ENCODE measurements at regions not wholly inside any gene's neighbourhood (a gene's known extent, or its start where the extent isn't known, plus 50 kb on each side); places are given as distances from the start of the nearest gene placed in this dataset.

DNA sequence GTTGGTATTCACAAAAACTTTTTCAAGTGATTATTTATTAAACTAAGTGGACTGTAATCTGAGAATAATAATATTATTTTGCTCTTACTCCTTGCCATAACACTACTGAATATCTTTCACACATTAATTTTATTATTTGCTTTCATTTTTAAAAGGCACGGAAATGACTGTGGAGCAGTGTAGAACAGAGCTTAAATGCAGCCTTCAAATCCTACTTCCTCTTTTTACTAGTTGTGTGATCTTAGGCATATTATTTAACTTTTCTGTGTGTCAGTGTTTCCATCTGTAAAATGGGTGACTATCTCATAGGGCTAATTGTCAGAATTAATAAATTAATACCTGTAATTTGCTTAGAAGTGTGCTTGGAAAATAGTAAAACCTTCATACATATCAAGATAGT is 55.5 kb upstream of the SLC8A1 start:
- DNase-seq: no peak

DNA sequence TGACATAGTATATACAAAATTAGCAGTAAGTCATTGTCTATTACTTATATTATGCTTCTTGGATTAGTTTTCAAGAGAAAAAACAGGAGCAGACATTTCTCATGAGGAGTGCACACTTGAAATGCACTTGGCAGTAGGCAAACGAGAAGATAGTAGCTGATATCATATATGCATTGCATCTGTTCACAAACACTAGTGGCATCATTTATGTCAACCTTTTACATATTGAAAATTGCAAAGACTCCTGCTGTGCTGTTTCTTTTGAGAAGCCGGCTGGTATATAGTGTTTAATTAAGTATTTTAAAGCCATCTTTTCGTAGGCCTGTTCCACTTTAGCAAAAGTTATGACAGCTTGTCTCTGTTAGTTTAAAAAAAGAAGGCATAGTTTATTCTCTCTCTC is 58.4 kb upstream of the SLC8A1 start:
- DNase-seq: no peak

DNA sequence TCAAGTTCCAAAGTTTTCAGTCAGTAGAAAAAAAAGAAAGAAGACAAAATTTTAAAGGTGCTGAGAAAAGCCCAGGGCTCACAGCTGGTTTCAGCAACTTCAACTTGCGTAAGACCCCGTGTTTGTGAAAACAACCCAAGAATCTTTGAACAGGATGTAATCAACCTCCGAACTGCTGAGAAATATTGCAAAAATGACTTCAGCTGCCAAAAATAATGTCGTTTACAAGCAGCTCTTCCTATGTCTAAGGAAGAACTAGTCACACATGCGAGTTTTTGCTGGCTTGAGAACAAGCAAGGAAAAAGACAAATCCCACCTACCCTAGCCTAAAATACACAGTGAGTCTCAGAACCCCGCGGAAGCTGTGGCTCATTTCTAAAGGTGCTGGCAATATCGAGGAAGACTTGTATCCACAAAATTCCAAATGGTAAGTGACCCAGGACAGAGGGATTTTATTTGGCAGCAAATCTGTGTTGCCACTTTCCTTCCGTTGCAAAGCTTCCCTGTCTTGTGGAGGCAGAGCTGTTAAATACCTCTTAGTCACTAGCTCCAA is 59.8 kb upstream of the SLC8A1 start:
- DNase-seq: peak; percentile 26

DNA sequence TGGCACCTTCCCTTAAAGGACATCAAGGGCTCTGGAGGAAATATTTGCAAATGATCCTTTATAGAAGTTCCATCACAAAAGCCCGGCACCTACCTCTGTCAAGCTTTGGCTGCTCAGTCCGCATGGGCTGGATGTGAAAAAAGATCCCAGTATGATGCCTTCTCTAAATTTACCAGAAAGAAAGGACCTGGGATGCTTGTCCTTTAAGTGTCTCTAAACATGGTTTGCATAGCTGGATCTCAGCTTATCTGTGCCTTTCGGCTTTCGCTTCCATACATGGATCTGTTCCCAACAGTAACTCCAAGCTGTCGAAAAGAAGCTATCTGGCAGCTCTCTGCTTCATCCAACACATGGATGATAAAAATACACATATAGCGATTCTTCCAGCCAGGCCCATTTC is 60.4 kb upstream of the SLC8A1 start:
- no peak for DNase-seq

DNA sequence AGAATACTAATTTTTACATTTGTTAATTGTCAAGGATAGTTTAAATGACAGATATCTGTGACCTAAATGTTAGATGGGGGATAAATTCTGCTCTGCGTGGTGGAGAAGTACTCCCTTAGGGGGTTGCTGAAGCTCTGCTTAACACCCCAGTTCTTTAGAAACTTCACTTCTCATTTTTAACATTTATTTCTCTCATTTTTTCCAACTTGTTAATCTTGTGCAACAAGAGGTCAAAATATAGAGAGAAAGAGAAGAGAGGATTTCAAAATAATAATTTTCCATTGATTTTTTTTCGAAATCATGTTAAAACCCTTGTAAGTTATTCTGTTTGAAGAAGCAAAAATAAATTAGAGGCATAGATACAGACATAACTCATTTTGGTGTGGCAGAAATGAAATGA is 61.3 kb upstream of the SLC8A1 start:
- DNase-seq: no peak

DNA sequence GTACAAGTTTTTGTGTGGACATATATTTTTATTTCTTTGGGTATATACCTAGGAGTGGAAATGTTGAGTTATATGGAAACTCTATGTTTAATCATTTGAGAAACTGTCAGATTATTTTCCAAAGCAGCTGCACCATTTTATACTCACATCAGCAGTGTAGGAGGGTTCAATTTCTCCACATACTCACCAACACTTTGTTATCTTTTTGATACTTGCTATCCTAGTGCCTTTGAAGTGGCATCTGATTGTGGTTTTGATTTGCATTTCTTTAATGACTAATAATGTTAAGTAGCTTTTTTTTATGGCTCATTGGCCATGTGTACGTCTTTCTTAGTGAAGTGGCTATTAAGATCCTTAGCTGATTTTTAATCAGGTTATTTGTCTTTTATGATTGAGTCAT is 64.7 kb upstream of the SLC8A1 start:
- no peak for DNase-seq

DNA sequence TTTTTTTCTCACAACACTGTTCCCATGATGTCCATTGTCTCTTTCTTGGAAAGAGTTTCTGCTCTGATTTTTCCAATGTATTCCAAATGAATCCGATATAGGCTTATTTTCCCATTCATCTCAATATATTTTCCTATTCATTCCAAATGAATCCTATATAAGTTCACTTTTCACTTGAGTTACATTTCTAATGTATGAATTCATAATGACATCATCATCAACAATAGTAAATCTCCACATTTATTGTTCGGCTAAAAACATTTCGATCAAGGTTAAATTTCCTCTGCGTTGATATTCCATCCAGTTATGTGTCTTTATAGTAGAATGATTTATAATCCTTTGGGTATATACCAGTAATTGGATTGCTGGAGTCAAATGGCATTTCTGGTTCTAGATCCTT is 76.7 kb upstream of the SLC8A1 start:
- no peak for DNase-seq

DNA sequence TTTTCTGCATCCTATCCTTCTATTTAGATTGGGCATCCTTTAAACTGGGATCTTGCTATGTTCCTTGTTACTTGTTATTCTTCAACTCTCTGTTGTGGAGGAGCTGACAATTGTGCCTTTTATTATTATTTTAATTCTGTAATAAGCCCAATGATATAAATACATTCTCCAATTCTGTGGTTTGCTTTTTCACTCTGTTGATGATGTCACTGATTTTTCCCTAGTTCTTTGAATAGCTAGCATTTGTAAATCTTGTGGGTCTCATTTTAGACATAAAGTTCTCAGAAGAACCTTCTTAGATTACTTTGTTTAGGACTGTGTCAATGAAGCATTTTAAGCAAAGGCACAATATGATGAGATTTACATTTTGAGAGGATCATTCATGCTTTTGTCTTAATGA is 79.5 kb upstream of the SLC8A1 start:
- DNase-seq: no peak

DNA sequence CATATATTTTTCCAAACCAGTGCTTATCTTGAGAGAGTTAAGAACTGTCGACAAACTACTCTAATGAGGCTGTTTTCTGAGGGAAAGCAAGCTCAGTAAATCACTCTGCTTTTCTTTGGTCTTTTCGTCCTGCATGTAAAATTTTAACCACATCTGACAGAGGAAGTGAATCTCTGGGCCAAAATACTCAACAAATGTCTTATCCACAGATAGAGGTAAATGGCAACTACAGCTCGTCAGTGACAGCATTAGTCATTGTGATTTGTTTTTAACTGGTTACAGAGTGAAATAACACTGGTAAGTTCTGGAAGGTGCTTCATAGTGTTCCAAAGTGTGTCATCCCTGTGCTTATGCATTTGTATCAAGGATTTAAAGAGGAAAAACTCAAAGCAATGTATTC is 82.6 kb upstream of the SLC8A1 start:
- DNase-seq: no peak

DNA sequence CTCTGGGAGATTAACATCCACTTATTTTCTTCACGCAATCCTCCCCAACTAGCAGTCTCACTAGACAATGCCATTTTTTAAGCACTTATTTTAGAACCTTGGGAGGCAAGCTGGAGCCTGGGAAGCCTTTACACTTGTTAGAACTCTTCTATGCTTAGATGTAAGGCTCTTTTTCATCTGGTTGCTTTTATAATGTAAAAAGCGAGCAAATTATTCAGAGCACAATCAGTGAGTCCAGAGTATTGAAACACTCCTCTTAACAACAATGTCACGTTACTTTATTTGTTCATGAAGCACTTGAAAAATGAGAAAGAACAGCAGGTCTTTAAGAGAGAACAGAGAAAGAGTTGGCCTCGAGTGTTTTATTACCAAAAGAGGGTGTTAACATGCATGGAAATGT is 84.1 kb upstream of the SLC8A1 start:
- DNase-seq: no peak

DNA sequence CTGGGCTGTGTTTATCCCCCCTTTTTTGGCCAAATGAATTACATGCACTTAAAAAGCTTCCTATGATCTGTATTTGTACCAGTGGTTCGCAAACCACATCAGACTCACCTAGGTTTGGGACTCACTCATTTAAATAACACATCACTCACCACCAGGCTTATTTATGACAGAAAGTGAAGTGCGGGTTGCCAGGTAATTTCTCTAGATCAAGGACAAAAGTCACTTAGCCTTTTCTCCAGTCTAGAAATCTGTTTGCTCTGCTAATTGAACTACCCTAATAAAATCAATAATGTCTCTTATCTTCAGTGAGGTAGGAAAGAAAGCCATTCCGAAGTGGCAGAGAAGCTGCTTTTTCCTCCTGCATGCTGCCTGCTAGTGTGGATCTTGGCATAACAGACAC is 88.1 kb upstream of the SLC8A1 start:
- DNase-seq: no peak

DNA sequence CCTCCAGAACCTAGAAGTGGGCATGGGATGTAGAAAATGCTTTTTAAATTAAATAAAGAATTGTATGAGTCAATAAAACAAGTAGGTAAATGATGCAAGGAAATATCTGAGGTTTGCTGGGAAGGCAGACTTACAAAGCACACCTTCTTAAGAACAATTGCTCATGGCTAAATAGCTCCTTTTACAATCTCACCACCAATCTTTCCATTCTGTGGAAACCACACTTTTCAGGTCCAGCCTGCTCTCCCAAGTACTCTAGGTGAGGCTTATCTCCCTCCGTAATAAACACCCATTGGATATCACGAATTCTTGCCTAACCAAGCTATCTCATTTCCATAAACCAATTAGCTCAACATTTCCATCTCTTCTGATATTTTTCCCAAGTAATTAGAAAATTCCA is 91.5 kb upstream of the SLC8A1 start:
- DNase-seq: no peak

DNA sequence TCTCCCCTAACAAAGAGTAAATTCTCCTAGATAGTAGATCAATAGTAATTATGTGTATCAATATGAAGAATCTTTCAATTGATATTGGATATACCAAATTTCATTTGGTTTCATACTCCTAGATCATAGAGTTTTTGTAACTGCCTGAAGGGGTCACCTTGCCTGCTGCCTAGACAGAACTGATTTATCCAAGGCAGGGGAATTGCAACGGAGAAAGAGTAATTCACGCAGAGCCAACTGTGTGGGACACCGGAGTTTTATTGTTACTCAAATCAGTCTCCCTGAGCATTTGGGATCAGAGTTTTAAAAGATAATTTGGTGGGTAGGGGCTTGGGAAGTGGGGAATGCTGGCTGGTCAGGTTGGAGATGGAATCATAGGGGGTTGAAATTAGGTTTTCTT is 92.2 kb upstream of the SLC8A1 start:
- DNase-seq: no peak

DNA sequence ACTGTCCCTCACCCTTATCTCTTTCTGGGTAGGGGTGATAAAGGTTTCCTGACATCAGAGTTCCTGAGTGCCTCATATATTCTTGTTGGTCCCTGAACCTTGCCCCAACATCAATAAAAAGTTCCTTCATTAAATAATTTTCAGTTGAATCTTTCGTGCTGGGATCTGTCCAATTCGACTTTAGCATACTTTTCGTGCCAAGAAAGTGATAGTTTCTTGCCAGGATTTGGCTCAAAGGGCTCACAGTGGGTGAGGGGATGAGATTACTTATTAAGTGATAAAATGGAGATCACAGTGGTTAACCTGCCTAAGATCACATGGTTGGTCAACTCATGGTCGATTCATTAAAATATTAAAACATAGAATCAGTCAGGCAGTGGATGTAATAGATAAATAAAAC is 93.8 kb upstream of the SLC8A1 start:
- DNase-seq: no peak

DNA sequence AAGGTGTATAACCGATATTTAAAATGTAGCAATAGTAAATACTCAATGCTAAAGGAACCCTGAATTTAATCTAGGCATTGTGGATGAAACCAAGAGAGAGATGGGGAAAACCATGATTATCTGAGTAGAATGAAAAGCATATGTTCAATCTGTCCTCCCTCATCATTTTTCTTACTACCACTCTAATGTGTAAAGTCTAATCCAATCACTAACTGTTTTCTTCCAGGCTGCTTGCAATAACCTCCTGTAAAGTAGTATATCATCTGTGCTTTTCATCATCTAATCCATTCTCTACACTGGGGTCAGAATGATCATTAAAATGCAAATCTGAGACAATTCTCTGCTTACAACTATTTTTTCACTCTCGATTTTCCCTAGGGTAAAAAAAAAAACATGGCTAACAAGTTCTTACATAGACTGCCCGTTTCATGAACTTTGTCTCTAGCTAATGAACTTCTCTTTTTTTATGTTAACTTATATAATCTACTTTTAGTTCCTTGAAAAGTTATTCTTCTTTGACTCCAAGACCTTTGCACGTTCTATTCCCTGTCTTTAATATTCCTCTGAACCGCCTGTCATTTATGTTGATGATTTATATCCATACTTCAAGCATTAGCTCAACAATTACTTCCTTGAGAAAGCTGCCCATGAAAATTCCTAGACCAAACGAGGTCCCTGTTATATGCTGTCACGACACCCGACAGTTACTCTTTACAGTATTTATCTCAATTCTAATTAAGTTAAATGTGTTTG is 94.7 kb upstream of the SLC8A1 start:
- DNase-seq: no peak

DNA sequence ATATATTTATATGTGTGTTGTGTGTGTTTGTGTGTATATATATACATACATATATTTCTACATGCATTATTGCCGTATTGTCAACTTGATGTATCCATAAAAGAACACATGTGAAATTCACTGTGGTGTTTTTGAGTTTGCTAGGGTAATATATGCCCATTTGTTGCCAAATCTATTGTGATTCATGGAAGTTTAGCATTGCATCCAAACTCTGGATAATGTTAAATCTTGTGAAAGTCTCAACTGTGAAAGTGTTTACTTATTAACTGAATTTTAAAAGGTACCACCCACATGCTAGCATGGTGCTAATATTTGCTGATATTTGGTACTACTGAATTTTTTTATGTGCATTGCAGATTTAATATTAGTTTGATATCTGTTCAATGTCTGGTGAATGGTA is 96.6 kb upstream of the SLC8A1 start:
- DNase-seq: no peak

DNA sequence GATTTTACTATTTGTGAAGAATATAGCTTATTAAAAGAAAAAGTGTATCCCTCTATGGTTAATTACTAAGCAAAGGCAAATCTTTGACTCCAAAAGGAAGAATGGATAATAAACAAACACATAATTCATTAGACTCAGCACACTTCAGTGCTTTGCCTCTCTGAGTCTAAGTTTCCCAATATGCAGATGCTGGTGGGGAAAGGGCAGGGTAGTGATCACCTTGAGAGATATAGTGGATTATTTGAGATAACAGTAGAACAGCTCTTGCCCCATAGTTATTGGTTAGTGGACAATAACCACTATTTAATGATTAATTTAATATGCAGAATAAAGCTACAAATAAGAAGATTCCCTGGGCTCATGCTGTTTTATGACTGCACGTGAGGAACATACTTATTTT is 98.2 kb upstream of the SLC8A1 start:
- no peak for DNase-seq

DNA sequence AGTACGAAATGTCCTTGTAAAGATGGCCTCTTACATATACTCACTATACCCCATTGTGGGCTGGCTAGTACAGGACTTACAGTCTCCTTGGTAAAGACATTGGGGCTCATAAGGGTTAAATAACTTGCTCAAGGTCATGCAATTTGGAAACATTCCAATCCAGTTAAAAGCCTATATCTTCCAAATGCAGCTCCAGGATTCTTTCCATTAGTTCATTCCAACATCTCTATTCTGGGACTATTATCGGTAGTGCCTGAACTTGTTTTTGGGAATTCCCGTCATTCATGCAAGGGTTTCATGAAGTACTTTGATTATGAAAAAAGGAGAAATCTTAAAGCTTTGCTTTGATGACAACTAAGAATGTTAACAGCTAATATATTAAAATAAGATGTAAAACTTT is 99.2 kb upstream of the SLC8A1 start:
- no peak for DNase-seq

DNA sequence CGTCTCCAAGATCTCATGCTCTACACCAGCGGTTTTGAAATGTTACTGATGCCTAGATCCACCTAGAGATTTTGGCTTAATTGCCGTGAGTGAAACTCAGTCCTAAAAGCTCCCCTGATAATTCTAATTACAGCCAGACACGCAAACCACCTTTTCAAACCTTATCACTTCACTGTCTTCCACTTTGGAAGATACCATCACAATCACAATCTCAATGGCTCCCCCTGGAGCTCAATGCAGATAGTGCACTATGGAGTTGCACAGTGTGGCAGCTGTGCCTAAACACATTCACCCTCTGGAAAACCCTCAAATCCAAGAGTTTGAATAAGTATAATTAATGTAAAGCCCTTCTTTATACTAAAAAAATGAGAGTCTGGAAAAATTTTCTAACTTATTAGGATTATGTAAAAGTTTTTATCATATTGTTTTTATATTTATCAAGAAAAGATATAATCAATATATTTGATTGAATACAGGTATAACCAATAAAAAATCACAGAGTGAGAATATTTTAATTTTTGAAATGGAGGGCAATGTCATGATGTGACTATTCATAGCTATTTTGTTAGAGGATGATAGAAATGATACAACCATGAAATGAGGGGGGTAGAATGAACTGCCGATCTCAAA is 102.9 kb upstream of the SLC8A1 start:
- DNase-seq: no peak

DNA sequence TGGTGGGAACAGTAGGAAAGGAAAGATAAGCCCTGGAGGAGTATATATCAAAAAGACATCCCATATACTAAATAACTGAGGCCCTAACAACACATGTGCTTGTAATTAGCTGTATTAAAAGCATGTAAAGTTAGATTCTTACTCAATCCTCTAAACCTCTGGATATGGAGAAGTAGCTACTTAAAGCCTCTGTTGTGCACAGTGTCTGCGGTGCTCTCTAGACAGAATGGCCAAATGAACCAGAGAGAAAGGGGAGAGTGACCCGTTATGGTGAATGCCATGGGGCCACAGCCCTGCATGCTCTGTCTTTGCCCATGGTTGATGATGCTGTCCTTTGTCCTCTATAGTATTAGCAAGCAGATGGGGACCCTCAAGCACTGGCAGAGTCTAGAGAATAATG is 104.4 kb upstream of the SLC8A1 start:
- no peak for DNase-seq

DNA sequence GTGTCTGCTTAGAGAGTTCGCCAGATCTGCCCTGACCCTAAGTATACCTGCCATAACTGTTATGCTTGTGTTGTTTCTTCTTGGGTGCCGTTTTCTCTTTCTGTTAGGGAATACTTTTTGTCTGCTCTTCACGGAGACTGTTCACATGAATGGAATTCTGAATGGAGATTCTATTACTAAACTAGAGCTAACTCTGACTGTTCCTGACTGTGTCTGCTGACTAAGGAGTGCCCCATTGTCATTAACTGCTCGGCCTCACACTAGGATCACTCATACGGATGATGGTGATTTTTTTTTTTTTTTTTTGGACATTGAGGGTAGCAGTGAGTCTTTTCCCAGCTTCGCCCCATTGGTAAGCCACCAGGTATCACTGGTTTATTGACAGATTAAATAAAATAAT is 104.8 kb upstream of the SLC8A1 start:
- no peak for DNase-seq

DNA sequence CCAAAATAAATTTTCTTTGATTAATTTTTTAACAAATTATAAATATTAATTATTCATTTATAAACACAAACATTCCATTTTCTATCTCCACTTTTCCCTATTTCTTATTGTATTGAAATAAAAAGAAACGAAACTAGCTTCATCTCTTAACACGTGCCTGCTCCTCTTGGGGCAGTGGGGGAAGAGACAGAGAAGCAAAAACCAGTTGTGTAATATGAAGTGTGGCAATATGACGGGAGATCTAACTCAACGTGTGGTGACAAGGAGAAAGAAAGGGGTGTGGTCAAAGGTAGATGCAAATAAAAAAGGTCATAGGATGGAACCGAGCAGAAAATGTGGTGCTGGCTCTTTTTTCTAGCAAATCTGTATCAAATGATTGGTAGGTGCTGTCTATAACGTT is 106.9 kb upstream of the SLC8A1 start:
- no peak for DNase-seq

DNA sequence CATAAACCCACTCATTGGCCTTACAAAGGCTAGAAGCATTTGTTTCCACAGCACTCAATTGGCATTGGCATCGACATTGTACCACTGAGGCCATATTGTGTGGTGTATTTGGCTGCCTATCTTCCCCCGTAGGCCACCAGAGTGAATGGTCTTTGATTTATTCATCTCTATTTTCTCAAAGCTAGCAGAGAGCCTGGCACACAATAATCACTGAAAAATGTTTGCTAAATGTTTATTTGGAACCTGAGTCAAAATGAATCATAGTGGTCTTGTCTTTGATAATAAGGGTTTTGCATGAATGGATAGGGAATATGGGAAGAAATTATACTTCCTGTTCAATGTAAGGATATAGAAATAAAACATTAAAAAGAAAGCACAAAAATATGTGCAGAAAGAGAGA is 107.3 kb upstream of the SLC8A1 start:
- no peak for DNase-seq

DNA sequence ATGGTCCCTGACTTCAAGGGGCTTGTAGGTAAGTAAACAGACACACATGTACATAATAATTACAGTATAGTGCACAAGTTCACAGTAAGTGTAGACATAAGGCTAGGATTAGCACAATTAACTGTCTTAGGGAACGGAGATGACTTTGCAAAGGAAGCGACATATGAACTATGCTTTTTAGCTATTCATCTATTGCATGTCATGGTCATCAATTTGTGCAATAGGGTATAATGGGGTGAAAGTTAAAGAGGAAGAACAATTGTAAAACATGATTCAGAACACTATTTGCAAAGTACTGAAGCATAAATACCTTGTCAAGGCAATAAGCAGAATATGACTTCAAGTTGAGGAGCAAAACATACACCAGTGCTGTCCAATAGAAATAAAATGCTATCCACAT is 112.3 kb upstream of the SLC8A1 start:
- DNase-seq: no peak
